Ovary (tissue), 7 donors: ENCODE measurements at regions not wholly inside any gene's neighbourhood (a gene's known extent, or its start where the extent isn't known, plus 50 kb on each side); places are given as distances from the start of the nearest gene placed in this dataset.

Experiments used
- DNase-seq, 5 donors: peaks; one replicate each; pipeline ENCODE4 v3.0.0-alpha.2; 2019 to 2020
- H3K27ac ChIP-seq, 2 donors: fragments of 200-600 bp; one replicate each; pipeline versions ENCODE4 v1.5.1 to v1.8.0; 2019 to 2022
- H3K27me3 ChIP-seq: fragments of 200-600 bp; one replicate; pipeline ENCODE4 v1.8.0; 2022
- H3K36me3 ChIP-seq: fragments of 200-600 bp; sonication (generic); one replicate; pipeline ENCODE4 v1.5.1; 2019
- H3K4me1 ChIP-seq: one replicate; pipeline ENCODE4 v1.8.1; 2013; ENCODE audit warnings: mild to moderate bottlenecking, moderate library complexity; ENCODE audit not compliant: insufficient read depth
- H3K4me3 ChIP-seq: fragments of 200-600 bp; sonication (generic); one replicate; pipeline ENCODE4 v1.5.1; 2017
- H3K9me3 ChIP-seq, 2 donors: fragments of 200-600 bp in 1 of 2; sonication (generic) in 1 of 2; one replicate each; pipeline versions ENCODE4 v1.5.1 to v1.8.1; 2013 to 2019; ENCODE audit warnings: mild to moderate bottlenecking in 1 of 2, moderate library complexity in 1 of 2
- CTCF ChIP-seq, 3 donors: fragments of 450-650 bp in 2 of 3; fragments of 200-600 bp in 1 of 3; IDR thresholded peaks; one replicate each; pipeline versions ENCODE4 v1.5.1 to v1.8.0; 2016 to 2022; ENCODE audit warnings: antibody characterized with exemption in 3 of 3, mild to moderate bottlenecking in 1 of 3
- EP300 ChIP-seq: sonication (generic); formaldehyde crosslinking; IDR thresholded peaks from one replicate; pipeline ENCODE4 v1.6.1; 2017; ENCODE audit warnings: antibody characterized with exemption
- POLR2A ChIP-seq: fragments of 450-650 bp; IDR thresholded peaks from one replicate; pipeline ENCODE4 v1.6.1; 2017; ENCODE audit warnings: antibody characterized with exemption, mild to moderate bottlenecking, moderate library complexity
- WGBS, 3 donors: extraction: QIAGEN DNeasy Blood & Tissue Kit in 1 of 3; methylation state at CpG; one replicate each; pipeline versions ENCODE4 v1.1.5 to v1.1.7; 2013 to 2017; 5-methylcytosine and 5-hydroxymethylcytosine counted together
- intact Hi-C, 4 donors: fragments of 100-400 bp; cut with DNase I; formaldehyde crosslinking; loops; one replicate each; pipeline versions ENCODE4 v1.11.0 to v1.15.1; 2022 to 2023
- donor health status: DM: no; HTN: no; CAD: no; lungs with moderate emphysema.
- donor health status: DM: no; HTN: no; CAD: no.
- donor health status: Bipolar disorder and iron deficiency.
- donor health status: DM: no; HTN: no; CAD: no.
- donor health status: DM: yes; HTN: yes; CAD: no.

- Histone ChIP-seq H3K4me1 (no peaks in the 10 kb centered on the region), H3K36me3 (no peaks in the 10 kb centered on the region), H3K27me3 (no peaks in the 10 kb centered on the region), H3K27ac (no peak overlapping the region), H3K9me3 (no peaks in the 10 kb centered on the region), H3K4me3 (no peak overlapping the region)
- WGBS, 3 donors, result 91 to 97% (median 91%) methylated on average over 2 of the region's 2 CpGs
- DNase-seq, result no peak
- TF ChIP-seq EP300, result no peak
- intact Hi-C loops, result no loop called here
Measured at GRCh38 chr15:39409876-39410530, 170.9 kb upstream of the THBS1 start.

- Histone ChIP-seq H3K4me1 (no peaks in the 10 kb centered on the region), H3K27me3 (no peaks in the 10 kb centered on the region), H3K9me3 (no peaks in the 10 kb centered on the region), H3K4me3 (no peak overlapping the region), H3K36me3 (no peaks in the 10 kb centered on the region), H3K27ac (no peak overlapping the region)
- intact Hi-C loops, result no loop called here
- 82 to 86% (median 83%) methylated on average over 4 of the region's 4 CpGs for WGBS, 3 donors
- DNase-seq, result no peak
- TF ChIP-seq POLR2A (no peak), EP300 (no peak)
Measured at GRCh38 chr15:39411102-39411989, 169.5 kb upstream of the THBS1 start.

- H3K36me3 ChIP-seq, result no peaks in the 10 kb centered on the region
- no peak overlapping the region for H3K27ac ChIP-seq
- 50 to 68% (median 67%) methylated on average over 1 of the region's 1 CpG for WGBS, 3 donors
- intact Hi-C loops, result no loop called here
- no peak overlapping the region for H3K4me3 ChIP-seq
- no peaks in the 10 kb centered on the region for H3K9me3 ChIP-seq
- DNase-seq, result no peak
- no peaks in the 10 kb centered on the region for H3K4me1 ChIP-seq
- H3K27me3 ChIP-seq, result no peaks in the 10 kb centered on the region
- TF ChIP-seq CTCF (IDR thresholded peaks at IDR 0.05) (no peak), EP300 (no peak), POLR2A (no peak)
Measured at GRCh38 chr15:39413558-39413957, 167.3 kb upstream of the THBS1 start.

- H3K4me3 ChIP-seq, result no peak overlapping the region
- DNase-seq, result no peak
- WGBS, 3 donors, result 94 to 97% (median 94%) methylated on average over 4 of the region's 4 CpGs
Measured at GRCh38 chr15:39414201-39414600, 166.7 kb upstream of the THBS1 start.

GRCh38 chr15:39415634-39416033 lies 165.2 kb upstream of the THBS1 start:
- WGBS, 3 donors, result 49 to 100% (median 95%) methylated on average over 1 to 2 of the region's 2 CpGs
- H3K4me3 ChIP-seq, result no peak overlapping the region
- no peak for DNase-seq
- no peak for TF ChIP-seq EP300
- no peak for TF ChIP-seq CTCF (IDR thresholded peaks at IDR 0.05)
- no peak for TF ChIP-seq POLR2A
- H3K27ac ChIP-seq, result no peak overlapping the region
- no peaks in the 10 kb centered on the region for H3K4me1 ChIP-seq
- intact Hi-C loops, result no loop called here
- no peaks in the 10 kb centered on the region for H3K27me3 ChIP-seq
- no peaks in the 10 kb centered on the region for H3K9me3 ChIP-seq
- no peaks in the 10 kb centered on the region for H3K36me3 ChIP-seq

More at GRCh38 chr15:39414201-39414600, 166.7 kb upstream of the THBS1 start:
- Histone ChIP-seq H3K36me3 (no peaks in the 10 kb centered on the region), H3K27me3 (no peaks in the 10 kb centered on the region), H3K9me3 (no peaks in the 10 kb centered on the region), H3K27ac (no peak overlapping the region), H3K4me1 (no peaks in the 10 kb centered on the region)
- TF ChIP-seq CTCF (IDR thresholded peaks at IDR 0.05), result no peak
- no peak for TF ChIP-seq EP300
- no peak for TF ChIP-seq POLR2A
- intact Hi-C loops, result no loop called here
